GM18519 (cell line): ENCODE measurements at regions not wholly inside any gene's neighbourhood (a gene's known extent, or its start where the extent isn't known, plus 50 kb on each side); places are given as distances from the start of the nearest gene placed in this dataset.

Source experiments
- ATAC-seq: cut with Tn5 transposase; IDR thresholded peaks from one replicate; pipeline ENCODE4 v1.9.1; 2021; ENCODE audit warnings: mild to moderate bottlenecking, moderate library complexity; ENCODE audit not compliant: unreplicated experiment, low FRiP score

DNA sequence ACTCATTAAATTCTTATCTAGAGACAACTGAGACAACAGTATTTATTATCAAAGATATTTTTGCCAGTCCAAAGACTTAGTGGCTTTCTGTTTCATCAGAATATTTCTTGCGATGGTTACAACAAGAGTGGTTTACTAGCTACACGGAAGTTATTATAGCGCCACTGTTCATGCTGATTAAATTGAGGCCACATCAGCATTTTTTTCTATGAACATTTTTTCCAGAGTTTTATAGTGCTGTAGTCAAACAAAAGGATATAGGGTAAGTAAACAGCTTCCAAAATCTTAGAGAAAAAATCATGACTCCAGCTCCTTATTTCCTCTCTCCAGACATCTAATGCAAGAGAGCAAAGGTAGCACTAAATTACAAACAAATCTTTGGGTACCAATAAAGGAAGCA is 1264.4 kb downstream of the ZPLD1 start:
- no peak for ATAC-seq

DNA sequence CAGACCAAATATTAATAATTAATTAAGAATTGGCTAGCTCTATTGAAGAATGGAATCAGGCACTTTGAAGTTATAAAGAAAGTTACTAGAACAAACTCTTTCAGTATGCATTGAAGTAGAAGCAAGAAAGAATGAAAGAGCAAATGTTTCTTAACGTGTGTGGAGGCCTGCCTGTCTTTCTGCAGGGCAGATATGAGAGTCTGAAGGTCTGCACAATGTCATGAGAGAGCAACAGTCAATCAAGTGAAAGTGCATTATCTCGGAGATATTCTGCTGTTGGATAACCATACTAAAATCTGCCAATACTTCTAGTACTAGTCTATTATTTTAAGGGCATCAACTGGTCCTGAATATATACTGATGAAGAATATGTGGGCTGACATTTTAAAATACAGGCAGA is 1270.8 kb downstream of the ZPLD1 start:
- no peak for ATAC-seq

DNA sequence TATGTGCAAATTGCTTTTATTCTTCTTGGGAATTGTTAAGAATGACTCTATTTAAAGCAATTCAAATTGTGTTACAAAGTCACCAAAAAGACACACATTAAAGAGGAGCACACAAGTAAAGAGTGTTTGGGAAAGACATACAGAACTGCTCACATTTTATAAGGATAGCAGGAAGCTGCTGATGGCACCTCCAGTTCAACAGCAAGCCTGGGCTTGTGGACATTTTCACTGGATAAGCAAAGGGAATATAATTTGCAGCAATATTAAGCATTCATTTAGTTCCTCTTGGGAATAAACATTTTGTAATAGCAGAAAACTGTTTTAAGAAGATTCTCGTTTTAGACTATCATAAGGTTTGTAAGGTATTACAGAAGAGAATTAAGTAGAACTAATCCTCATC is 1271.9 kb downstream of the ZPLD1 start:
- ATAC-seq, result no peak

DNA sequence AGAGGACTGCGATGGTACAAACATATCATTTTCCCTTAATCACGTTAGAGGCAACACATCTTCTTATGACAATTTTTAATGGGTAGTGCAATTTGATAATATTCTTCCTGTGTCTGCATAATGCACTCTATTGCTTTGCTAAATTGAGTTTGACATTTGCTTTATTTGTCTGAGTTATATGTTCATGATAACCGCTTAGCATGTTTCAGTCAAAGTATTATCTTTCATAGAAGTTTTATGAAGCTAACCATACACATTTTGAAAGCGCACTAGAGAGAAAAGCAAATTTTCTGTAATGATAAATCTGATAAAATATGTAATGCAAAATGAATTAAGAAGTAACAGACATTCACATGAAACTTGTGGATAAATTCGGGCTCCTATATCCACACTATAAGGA is 1276.9 kb downstream of the ZPLD1 start:
- no peak for ATAC-seq

DNA sequence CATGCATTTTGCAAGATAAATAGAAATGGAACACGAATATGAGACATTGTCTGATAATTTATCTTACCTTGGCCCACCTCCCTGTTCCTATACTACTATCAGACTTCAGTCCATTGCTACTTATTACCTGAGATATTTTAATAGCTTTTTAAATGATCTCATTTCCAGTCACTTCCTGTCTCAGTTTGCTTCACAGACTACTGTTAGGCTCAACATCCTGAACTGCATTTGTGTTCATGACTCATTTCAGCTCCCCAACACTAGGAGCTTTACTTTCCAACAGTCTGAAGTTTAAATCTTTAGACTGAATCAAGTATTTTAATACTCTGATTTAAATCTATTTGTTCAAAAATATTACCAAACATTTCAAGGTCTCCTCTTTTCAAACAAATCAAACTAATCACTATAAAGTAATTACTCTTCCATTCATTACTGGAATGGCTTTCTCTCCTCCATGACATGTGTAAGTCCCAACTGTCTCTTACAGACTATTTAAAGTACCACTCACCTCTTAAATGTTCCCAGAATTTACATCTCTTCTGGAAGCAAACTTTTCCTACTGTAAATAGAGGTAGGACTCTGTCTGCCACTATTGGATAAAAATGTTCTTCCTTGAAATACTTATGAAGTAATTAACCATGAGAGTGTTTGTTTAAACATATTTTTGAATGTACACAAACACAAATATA is 1277.6 kb downstream of the ZPLD1 start:
- ATAC-seq, result no peak

DNA sequence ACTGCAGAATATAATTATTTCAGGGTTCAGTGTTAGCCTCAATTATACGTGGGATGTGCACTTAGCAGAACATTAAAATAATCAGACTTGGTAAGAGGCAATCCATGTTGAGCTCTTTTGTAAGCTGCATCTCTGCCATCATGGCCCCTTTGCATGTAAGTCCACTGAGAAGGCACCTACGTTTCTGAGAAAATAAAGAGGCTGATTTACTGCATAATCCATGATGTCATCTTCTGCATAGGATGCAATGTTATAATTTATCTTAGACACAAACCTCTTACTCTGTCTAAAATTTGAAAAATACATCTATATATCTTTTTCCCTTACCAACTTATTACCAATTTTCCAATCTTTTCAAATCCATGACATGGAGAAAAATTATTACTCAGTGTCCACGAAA is 1294.7 kb downstream of the ZPLD1 start:
- no peak for ATAC-seq

DNA sequence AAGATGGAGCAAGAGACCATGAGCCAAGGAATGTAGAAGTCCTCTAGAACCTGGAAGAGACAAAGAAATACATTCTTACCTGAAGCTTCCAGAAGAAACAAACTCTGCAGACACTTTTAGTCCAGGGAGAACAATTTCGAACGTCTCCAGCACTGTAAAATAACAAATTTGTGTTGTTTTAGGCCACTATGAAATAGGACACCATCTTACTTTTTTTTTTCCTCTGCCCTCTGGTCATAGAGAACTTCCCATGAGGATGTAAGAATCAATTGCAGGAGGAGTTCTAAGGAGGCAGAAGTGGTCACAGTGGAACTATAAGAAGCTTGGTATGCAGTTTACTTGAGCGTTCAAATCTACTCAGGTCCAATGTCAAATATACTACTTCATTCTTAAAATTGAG is 1295.9 kb downstream of the ZPLD1 start:
- no peak for ATAC-seq

DNA sequence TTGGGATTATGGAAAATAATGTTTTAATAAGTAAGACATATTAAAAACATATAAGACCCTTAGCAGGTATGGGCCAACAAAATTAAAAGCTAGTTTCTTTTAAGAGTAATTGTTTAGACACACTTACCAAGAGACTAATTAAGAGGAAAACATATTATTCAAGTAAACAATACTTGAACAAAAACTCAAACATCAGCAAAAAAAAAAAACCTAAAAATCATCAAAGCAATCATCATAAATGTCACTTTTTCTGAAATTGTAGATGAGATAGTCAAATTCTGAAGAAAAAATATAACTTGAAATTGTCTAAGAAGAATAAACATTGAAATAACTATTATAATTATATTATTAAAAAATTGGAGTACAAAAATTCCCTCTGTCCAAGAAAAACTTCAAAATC is 1318.2 kb downstream of the ZPLD1 start:
- ATAC-seq, result no peak

DNA sequence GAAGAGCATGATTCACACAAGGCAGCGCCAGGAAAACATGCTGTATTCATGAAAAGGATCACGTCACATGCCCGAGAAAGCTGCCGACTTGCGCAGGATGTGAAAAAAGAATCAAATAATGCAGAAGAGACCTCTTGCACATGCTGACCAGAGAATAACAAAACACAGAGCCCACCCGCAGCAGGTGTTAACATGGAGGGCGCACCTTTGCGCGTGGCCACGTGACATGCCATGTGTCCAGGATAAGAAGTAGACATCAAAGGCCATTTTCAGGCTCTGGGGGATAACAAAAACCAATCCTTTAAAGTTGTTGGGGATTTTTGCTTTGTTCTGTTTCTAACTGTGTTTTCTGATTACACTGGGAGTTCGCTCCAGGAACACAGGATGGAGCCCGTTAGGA is 1332.8 kb downstream of the ZPLD1 start:
- no peak for ATAC-seq

DNA sequence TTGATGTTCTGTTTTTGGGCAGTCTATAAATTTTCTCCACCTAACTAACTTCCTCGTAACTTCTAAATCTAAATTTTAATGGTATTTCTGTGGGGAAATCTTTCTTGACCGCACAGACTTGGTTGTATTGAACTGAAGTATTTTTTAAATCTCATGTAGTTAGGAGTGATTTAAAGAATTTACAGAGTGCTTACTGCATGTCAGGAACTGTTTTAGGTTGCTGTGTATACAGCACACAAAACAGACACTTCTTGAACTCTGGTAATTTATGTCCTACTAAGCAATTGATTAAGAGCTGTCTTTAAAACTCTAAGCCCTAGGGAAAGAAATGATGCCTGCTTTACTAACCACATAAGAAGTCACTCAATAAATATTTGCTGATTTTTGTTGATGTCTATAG is 1350.2 kb downstream of the ZPLD1 start:
- ATAC-seq, result no peak

DNA sequence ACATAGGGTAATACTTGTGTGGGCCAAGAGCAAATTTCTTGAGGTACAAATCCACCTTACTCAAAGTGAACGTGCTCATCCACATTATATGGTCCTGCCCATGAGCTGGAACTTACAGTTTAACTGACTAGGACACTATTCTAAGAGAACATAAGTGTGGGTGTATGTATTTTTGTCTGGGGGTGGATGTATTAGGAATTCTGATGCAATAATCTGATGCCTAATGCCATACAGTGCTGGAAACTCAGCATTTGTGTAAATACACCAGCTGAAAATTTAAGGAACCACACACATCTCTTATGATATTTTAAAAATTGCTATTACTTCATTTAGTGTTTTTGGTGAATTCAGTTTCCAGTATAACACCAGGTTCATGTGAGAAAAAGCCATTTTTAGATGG is 1350.7 kb downstream of the ZPLD1 start:
- ATAC-seq, result no peak

DNA sequence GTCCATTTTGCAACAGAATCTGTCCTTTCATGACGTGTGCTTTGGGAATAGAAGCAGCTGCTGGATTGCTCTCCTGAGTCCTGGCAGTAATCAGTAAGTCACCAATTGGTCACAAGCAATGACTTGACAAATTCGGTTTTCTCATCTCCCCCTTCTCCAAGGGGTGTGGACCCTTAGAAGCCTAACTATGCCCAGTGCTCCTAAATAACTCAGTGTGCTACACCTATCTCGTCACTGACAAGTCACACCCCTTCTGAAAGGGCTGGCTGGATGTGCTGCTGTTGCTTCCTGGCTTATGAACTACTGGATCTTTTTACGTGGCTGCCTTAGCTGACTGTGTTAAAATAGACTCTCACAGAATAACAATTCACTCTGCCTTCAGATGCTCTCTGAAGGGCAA is 1351.5 kb downstream of the ZPLD1 start:
- no peak for ATAC-seq

DNA sequence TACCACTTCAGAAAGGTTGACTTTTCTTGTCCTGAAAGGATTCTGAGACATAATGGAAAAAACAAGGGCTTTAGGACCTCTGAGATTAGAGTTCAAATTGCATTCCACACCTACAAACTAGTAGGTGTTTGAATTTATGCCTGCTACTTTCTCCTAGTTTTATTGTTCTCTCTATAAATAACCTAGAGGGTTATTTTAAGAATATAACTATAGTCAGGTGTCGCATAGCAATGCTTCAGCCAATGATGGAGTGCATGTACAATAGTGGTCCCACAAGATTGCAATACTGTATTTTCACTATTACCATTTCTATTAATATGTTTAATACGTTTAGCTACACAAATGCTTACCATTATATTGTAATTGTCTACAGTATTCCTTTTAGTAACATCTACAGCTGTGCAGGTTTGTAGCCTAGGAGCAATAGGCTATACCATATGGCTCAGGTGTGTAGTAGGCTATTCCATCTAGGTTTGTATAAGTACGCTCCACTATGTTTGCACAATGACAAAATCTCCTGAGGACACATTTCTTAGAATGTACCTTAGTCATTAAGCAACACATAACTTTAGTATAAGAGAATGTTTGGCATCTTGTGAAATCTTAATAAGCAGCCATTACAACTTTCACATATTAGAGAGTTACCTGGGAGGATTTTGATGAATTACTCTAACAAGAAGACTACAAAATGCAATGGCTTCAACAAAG is 1352.5 kb downstream of the ZPLD1 start:
- no peak for ATAC-seq

DNA sequence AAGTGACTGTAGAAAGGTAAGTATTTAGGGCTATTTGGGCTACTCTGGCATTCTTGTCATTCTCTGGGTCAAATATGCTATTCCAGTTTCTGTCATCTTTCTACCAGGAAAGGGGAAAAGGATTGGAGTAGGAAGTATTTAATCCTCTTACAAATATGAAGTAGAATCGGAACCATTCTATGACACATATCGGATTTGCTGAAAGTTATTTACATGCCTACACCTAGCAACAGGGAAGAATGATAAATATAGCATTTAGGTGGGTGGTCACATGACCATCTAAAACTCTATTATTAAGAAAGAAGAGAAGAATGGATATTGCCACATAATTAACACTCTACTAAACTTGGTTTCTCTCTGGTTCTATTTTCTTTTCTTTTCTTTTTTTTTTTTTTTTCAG is 1353.1 kb downstream of the ZPLD1 start:
- no peak for ATAC-seq

DNA sequence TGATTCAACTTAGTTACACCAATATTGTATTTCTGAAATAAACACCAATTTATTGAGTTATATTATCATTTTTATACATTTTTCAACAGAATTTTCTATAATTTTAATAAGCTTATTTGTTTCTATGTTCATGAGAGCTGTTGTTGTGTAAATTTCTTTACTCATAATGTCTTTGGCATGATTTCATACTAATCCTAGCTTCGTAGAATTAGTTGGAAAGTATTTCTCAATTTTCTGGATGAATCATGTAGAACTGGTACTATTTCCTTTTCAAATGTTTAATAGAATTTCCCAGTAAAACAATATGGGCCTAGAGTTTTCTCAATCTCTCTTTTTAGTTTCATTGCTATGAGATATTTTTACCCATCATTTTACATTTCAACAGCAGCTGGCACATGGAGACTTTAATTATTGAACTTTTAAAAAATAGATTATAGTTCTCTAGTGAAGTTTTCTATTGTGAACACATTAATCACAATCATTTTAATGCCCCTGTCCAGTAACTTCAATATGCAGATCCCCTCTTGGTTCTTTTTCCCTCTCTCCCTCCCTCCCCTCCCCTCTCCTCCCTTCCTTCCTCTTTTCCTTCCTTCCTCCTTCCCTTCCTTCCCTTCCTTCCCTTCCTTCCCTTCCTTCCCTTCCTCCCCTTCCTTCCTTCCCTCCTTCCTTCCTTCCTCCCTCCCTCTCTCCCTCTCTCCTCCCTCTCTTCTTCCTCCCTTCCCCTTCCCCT is 1357.1 kb downstream of the ZPLD1 start:
- ATAC-seq, result no peak

DNA sequence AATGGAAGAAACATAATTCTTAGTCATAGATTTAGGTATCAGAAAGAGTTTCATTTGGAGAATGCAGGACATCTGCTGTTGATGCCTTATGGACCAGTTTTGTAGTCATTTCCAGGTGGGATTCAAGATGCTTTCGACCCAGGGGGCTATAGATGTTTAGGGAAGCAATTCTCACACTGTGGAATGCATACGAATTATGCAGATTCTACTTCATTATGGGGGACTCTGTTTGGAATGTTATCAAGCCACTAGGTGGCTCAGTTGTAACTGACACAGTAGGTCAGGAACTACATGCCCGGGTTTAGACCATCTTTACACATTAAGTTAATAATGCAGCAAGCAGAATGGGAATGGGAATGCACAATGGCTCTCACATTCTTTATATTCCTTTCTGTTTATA is 1359.8 kb downstream of the ZPLD1 start:
- no peak for ATAC-seq

DNA sequence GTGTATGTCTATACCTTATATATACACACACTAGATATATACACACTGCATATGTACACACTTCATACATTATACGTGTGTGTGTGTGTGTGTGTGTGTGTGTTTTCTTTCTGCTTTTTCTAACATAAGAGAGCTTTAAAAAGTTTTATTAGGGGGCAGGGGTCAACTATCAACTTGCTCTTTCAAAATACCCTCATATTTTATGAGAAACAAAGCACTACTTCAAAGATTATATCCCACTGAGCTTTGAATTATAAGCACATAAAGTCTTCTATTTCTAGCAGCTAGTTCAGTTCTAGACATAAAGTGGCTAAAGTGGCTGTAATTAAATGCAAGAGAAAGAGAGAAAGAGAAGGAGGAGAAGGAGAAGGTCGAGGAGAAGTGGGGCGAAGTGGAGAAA is 1361.3 kb downstream of the ZPLD1 start:
- no peak for ATAC-seq

DNA sequence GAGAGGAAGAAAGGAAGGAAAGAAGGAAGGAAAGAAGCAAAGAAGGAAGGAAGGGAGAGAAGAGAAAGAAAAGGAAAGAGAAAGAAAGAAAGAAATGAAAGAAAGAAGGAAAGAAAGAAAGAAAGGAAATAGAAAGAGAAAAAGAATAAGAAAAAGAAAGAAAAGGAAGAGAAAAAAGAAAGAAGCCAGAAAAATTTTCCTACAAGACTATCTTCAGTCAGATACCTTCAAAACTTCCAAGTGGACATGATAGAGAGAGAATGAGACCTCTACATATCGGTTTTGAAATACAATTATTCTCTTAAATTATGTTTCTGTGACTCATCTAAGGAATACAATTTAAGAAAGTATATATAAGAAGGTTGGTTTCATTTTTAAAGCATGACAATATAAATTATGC is 1369.0 kb downstream of the ZPLD1 start:
- ATAC-seq, result no peak

DNA sequence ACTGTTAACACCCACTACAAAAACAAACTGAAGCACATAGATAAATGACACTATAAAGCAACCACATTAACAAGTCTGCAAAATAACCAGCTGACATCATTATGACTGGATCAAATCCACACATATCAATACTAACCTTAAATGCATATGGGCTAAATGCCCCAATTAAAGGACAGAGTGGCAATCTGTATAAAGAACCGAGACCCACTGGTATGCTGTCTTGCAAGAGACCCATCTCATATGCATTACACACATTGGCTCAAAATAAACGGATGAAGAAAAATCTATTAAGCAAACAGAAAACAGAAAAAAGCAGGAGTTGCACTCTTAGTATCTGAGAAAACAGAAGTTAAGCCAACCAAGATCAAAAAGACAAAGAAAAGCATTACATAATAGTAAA is 1375.4 kb downstream of the ZPLD1 start:
- no peak for ATAC-seq

DNA sequence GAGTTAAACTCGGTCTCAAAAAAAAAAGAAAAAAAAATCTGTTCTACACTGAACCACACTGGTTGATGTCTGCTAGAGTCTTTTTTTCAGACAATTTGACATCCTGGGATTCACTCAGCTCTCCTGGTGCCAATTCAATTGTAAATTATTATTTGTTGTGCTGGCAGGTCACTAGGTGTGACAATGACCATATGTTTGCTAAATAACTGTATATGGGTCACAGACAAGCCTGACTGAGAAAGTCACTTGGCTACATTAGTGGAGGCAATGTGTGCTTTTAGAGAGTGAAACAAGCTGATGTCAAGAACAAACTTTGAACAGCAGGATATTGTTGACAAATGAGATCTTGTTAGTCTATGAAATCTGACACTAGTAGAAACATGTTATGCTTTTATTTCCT is 1379.1 kb downstream of the ZPLD1 start:
- no peak for ATAC-seq

DNA sequence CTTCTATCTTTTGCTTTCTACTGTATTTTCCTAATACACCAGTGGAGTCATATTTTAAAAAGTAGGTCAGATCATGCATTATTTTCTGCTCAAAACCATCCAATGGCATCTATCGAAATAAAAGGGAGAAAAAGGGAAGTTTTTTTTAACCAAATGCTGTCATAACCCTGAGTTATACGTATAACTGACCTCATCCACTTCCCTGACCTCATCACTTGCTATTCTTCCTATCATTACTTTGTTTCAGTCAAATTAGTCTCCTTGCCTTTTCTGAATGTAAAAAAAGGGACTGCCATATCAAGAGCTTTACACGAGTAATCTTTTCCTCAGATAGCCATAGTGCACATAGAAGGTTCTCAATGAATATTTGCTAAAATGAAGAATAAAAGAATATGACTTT is 1383.6 kb downstream of the ZPLD1 start:
- ATAC-seq, result no peak

DNA sequence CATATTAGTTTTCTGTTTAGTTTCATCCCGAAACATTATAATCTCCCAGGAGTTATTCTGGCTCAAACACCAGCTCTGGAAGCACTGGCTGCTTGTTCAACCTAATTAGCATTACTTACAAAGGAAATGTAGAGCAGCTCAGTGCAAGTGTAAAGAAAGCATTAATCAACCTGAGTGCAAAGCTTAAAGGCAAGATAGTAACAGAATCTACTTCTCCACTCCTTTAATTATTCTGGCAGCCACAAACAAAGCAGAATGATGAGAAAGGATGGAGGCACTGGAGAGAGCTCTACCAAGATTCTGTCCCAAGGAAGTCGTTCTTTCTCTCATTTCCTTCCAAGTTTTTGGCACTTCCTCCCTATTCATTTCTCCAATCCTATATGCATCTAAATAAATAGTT is 1384.0 kb downstream of the ZPLD1 start:
- no peak for ATAC-seq
